Peyer's patch (tissue), 4 donors: ENCODE measurements at regions not wholly inside any gene's neighbourhood (a gene's known extent, or its start where the extent isn't known, plus 50 kb on each side); places are given as distances from the start of the nearest gene placed in this dataset.
A peak's percentile ranks its signal among the peaks of the same experiment; 100 is the strongest.
"Not testable (repeated sequence)": the region's sequence is repeated elsewhere in the genome, so short reads cannot be mapped to it uniquely, and the experiment has no call there.

ENCODE experiments used
- DNase-seq, 3 donors: peaks; one replicate each; pipeline ENCODE4 v3.0.0-alpha.2; 2017 to 2019
- H3K27ac ChIP-seq, 4 donors: fragments of 200-600 bp; sonication (generic); one replicate each; pipeline ENCODE4 v1.5.1; 2016 to 2019
- H3K27me3 ChIP-seq, 2 donors: fragments of 200-600 bp; sonication (generic); one replicate each; pipeline ENCODE4 v1.5.1; 2019
- H3K36me3 ChIP-seq, 3 donors: fragments of 200-600 bp; sonication (generic); one replicate each; pipeline ENCODE4 v1.5.1; 2016 to 2019
- H3K4me1 ChIP-seq, 4 donors: fragments of 200-600 bp; sonication (generic); one replicate each; pipeline ENCODE4 v1.5.1; 2016 to 2019
- H3K4me3 ChIP-seq, 4 donors: fragments of 200-600 bp; sonication (generic); 1 replicate in 3 of 4; 2 replicates in 1 of 4; pipeline ENCODE4 v1.5.1; 2016 to 2019; ENCODE audit warnings: mild to moderate bottlenecking in 1 of 4
- H3K9me3 ChIP-seq, 4 donors: fragments of 200-600 bp; sonication (generic); one replicate each; pipeline ENCODE4 v1.5.1; 2016 to 2019; ENCODE audit warnings: mild to moderate bottlenecking in 1 of 4
- CTCF ChIP-seq, 6 experiments: fragments of 450-650 bp in 4 of 6; fragments of 200-600 bp in 2 of 6; sonication (generic) in 1 of 6; IDR thresholded peaks; one replicate each; pipeline ENCODE4 v1.5.1; 2017 to 2019; ENCODE audit warnings: antibody characterized with exemption in 6 of 6, mild to moderate bottlenecking in 3 of 6, moderate library complexity in 1 of 6
- POLR2A ChIP-seq, 2 donors: fragments of 450-650 bp; IDR thresholded peaks; one replicate each; pipeline ENCODE4 v1.5.1; 2017; ENCODE audit warnings: antibody characterized with exemption in 2 of 2, mild to moderate bottlenecking in 2 of 2, moderate library complexity in 2 of 2

GRCh38 chr6:137677709-137678108 lies 183.5 kb upstream of the OLIG3 start:
- H3K36me3 ChIP-seq, result no peaks in the 10 kb centered on the region
- H3K4me1 ChIP-seq, result no peaks in the 10 kb centered on the region
- TF ChIP-seq CTCF (IDR thresholded peaks at IDR 0.05) (no peak), POLR2A (IDR thresholded peaks at IDR 0.05) (no peak)
- H3K27me3 ChIP-seq, result no peaks in the 10 kb centered on the region
- H3K27ac ChIP-seq, result no peak overlapping the region
- H3K9me3 ChIP-seq, result no peaks in the 10 kb centered on the region
- no peak overlapping the region for H3K4me3 ChIP-seq
- DNase-seq, result peak in 1 of 3 donors; percentile 19

- TF ChIP-seq CTCF (IDR thresholded peaks at IDR 0.05) (no peak), POLR2A (IDR thresholded peaks at IDR 0.05) (no peak)
- Histone ChIP-seq H3K27ac (no peak overlapping the region), H3K36me3 (no peaks in the 10 kb centered on the region), H3K4me1 (no peaks in the 10 kb centered on the region), H3K27me3 (no peaks in the 10 kb centered on the region), H3K4me3 (no peak overlapping the region), H3K9me3 (no peaks in the 10 kb centered on the region)
- DNase-seq, result no peak
These were observed 184.3 kb upstream of the OLIG3 start for GRCh38 chr6:137678451-137678850.

- no peak for TF ChIP-seq POLR2A (IDR thresholded peaks at IDR 0.05)
- TF ChIP-seq CTCF (IDR thresholded peaks at IDR 0.05), result no peak
- Histone ChIP-seq H3K36me3 (no peaks in the 10 kb centered on the region), H3K9me3 (no peaks in the 10 kb centered on the region), H3K27ac (no peak overlapping the region), H3K27me3 (no peaks in the 10 kb centered on the region), H3K4me3 (no peak overlapping the region), H3K4me1 (no peaks in the 10 kb centered on the region)
- DNase-seq, result no peak
These were observed 186.2 kb upstream of the TNFAIP3 start for GRCh38 chr6:137680705-137681346.

GRCh38 chr6:137681445-137682009 lies 185.5 kb upstream of the TNFAIP3 start:
- DNase-seq, result no peak
- H3K27ac ChIP-seq, result no peak overlapping the region
- H3K4me1 ChIP-seq, result no peaks in the 10 kb centered on the region
- TF ChIP-seq CTCF (IDR thresholded peaks at IDR 0.05) (no peak), POLR2A (IDR thresholded peaks at IDR 0.05) (no peak)
- H3K9me3 ChIP-seq, result no peaks in the 10 kb centered on the region
- no peaks in the 10 kb centered on the region for H3K36me3 ChIP-seq
- H3K27me3 ChIP-seq, result no peaks in the 10 kb centered on the region
- no peak overlapping the region for H3K4me3 ChIP-seq

- not testable (repeated sequence) for H3K9me3 ChIP-seq, H3K27ac ChIP-seq, H3K36me3 ChIP-seq, H3K4me1 ChIP-seq, DNase-seq, H3K27me3 ChIP-seq, H3K4me3 ChIP-seq
These were observed 184.4 kb upstream of the TNFAIP3 start for GRCh38 chr6:137682658-137683057.

- TF ChIP-seq CTCF (IDR thresholded peaks at IDR 0.05), result no peak
- TF ChIP-seq POLR2A (IDR thresholded peaks at IDR 0.05), result no peak
- no peak for DNase-seq
- Histone ChIP-seq H3K27me3 (no peaks in the 10 kb centered on the region), H3K9me3 (no peaks in the 10 kb centered on the region), H3K4me1 (peaks cover 0 to under 1% (median 0%) of the 10 kb centered on the region in 4 donors), H3K4me3 (no peak overlapping the region), H3K36me3 (no peaks in the 10 kb centered on the region), H3K27ac (no peak overlapping the region)
These were observed 183.1 kb upstream of the TNFAIP3 start for GRCh38 chr6:137683916-137684315.
